Head of caudate nucleus (tissue), 42 donors: ENCODE measurements at regions not wholly inside any gene's neighbourhood (a gene's known extent, or its start where the extent isn't known, plus 50 kb on each side); places are given as distances from the start of the nearest gene placed in this dataset.
A peak's percentile ranks its signal among the peaks of the same experiment; 100 is the strongest.

Source experiments
- DNase-seq, 42 donors: peaks; one replicate each; pipeline versions ENCODE4 v3.0.0 to v3.0.0-alpha.2; 2020 to 2021; ENCODE audit warnings: mixed read lengths in 7 of 42
- intact Hi-C: fragments of 100-400 bp; cut with DNase I; formaldehyde crosslinking; loops from one replicate; pipeline ENCODE4 v1.15.0; 2022

GRCh38 chr13:111634410-111634809 lies 314.0 kb downstream of the TEX29 start:
- intact Hi-C loops, result no loop called here
- DNase-seq, result no peak

GRCh38 chr13:111636271-111636670 lies 315.8 kb downstream of the TEX29 start:
- intact Hi-C loops, result no loop called here
- no peak for DNase-seq

GRCh38 chr13:111636804-111637203 lies 316.4 kb downstream of the TEX29 start:
- intact Hi-C loops, result no loop called here
- DNase-seq, result no peak

- DNase-seq, result no peak
- intact Hi-C loops, result no loop called here
These were observed 316.9 kb downstream of the TEX29 start for GRCh38 chr13:111637365-111637764.

- intact Hi-C loops, result no loop called here
- no peak for DNase-seq
These were observed 317.8 kb downstream of the TEX29 start for GRCh38 chr13:111638233-111638632.

- no peak for DNase-seq
- intact Hi-C loops, result no loop called here
These were observed 318.8 kb downstream of the TEX29 start for GRCh38 chr13:111639196-111639705.

GRCh38 chr13:111640006-111640405 lies 319.6 kb downstream of the TEX29 start:
- DNase-seq, result peak in 38 of 42 donors; percentile 17 to 67 (median 45)
- intact Hi-C loops, result no loop called here

- no peak for DNase-seq
- intact Hi-C loops, result no loop called here
These were observed 320.0 kb downstream of the TEX29 start for GRCh38 chr13:111640476-111640875.

GRCh38 chr13:111642156-111642767 lies 321.8 kb downstream of the TEX29 start:
- intact Hi-C loops, result no loop called here
- no peak for DNase-seq

GRCh38 chr13:111644750-111645149 lies 324.3 kb downstream of the TEX29 start:
- intact Hi-C loops, result no loop called here
- no peak for DNase-seq

- no peak for DNase-seq
- intact Hi-C loops, result no loop called here
These were observed 324.8 kb downstream of the TEX29 start for GRCh38 chr13:111645198-111645597.

GRCh38 chr13:111645598-111646455 lies 325.4 kb downstream of the TEX29 start:
- intact Hi-C loops, result no loop called here
- peak in 1 of 42 donors; percentile 12 for DNase-seq

GRCh38 chr13:111646456-111646855 lies 326.0 kb downstream of the TEX29 start:
- intact Hi-C loops, result no loop called here
- DNase-seq, result peak in 2 of 42 donors; percentile 4 to 26

GRCh38 chr13:111648885-111649284 lies 328.4 kb downstream of the TEX29 start:
- DNase-seq, result no peak
- intact Hi-C loops, result no loop called here

- DNase-seq, result peak in 2 of 42 donors; percentile 3
- intact Hi-C loops, result no loop called here
These were observed 330.2 kb downstream of the TEX29 start for GRCh38 chr13:111650626-111651025.

- peak in 1 of 42 donors; percentile 25 for DNase-seq
- intact Hi-C loops, result no loop called here
These were observed 332.2 kb downstream of the TEX29 start for GRCh38 chr13:111652676-111653075.

GRCh38 chr13:111654531-111654930 lies 334.1 kb downstream of the TEX29 start:
- DNase-seq, result peak in 2 of 42 donors; percentile 6 to 16

GRCh38 chr13:111656439-111656838 lies 336.0 kb downstream of the TEX29 start:
- intact Hi-C loops, result no loop called here
- no peak for DNase-seq

More at GRCh38 chr13:111654531-111654930, 334.1 kb downstream of the TEX29 start:
- intact Hi-C loops, result no loop called here

GRCh38 chr13:111657013-111657412 lies 336.6 kb downstream of the TEX29 start:
- intact Hi-C loops, result no loop called here
- peak in 4 of 42 donors; percentile 7 to 10 (median 9) for DNase-seq
